ENCODE measurements at regions not wholly inside any gene's neighbourhood (a gene's known extent, or its start where the extent isn't known, plus 50 kb on each side); places are given as distances from the start of the nearest gene placed in this dataset.

DNA sequence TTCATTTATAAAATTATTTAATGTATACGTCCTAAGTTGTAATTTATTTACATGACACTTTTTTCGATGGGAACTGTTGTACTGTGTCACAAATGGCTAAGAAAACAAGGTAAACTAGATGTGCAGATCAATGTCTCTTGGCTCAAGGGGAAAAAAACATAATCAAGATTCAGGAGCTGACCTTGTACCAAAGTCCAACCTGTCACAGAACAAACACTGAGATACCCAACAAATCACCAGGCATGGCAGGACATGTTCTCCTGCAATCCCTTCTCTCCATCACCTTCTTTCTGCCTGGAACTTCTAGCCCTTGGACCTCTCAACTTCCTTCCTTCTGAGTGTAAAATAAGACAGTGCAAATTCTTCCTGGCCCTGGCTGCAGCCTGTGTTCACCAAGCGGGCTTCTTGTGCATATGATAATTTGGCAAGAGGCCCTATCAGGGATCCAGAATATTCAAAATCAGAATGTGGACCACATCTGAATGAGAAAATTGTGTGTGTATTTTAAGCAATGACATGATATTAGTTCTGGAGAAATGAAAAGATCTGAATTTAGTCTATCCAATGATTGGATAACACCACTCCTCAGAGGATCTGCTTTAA lies 445.9 kb downstream of the ZNF536 start:
- H3K9me3 ChIP-seq (ENCODE audit: insufficient read depth in 2 of 2, low read depth in 1 of 2, low read length in 1 of 2) = 0 out of 4 replicates have a peak, but pooled peaks cover 0 to 3% of the 10 kb centered on the region in 2 experiments
- H3K23me2 ChIP-seq (ENCODE audit: low read depth, low read length) = no peaks in the 10 kb centered on the region
- H3K79me2 ChIP-seq (ENCODE audit: control insufficient read depth in 1 of 2, insufficient read depth in 2 of 2, low read length in 2 of 2) = no peaks in the 10 kb centered on the region
- no peak overlapping the region for H3K4me3 ChIP-seq (ENCODE audit: extremely low read depth in 1 of 4, insufficient read depth in 2 of 4, low read depth in 3 of 4, low read length in 4 of 4)
- H2BK12ac ChIP-seq (ENCODE audit: low read depth, low read length) = no peak overlapping the region
- no peak overlapping the region for H3K9ac ChIP-seq (replicated peaks in 1 of 4; ENCODE audit: extremely low read depth in 1 of 4, low read depth in 3 of 4, low read length in 3 of 4)
- POLR2A ChIA-PET (ENCODE audit: partially characterized antibody) = no interaction called here
- no peak overlapping the region for H4K91ac ChIP-seq (replicated peaks; ENCODE audit: insufficient read length, low read length)
- H2BK20ac ChIP-seq (ENCODE audit: low read length) = no peak overlapping the region
- 90% methylated on average over 3 of the region's 3 CpGs; no CpG with 5 or more reads in 1 of the 2 experiments for WGBS, 2 experiments (ENCODE audit: extremely low coverage in 1 of 2, insufficient coverage in 1 of 2, insufficient read length in 1 of 2, insufficient replicate concordance in 2 of 2, low coverage in 1 of 2, low lambda C conversion rate in 2 of 2, missing lambda C conversion rate in 1 of 2)
- H3K14ac ChIP-seq (ENCODE audit: insufficient read length) = no peak overlapping the region
- no peaks in the 10 kb centered on the region for H4K20me1 ChIP-seq (replicated peaks in 1 of 2; ENCODE audit: control insufficient read depth in 1 of 2, insufficient read depth in 2 of 2, low read length in 2 of 2)
- H2AK5ac ChIP-seq (ENCODE audit: low read depth, low read length) = no peak overlapping the region
- no peak overlapping the region for H3K18ac ChIP-seq (ENCODE audit: extremely low read depth, low read length)
- H2BK15ac ChIP-seq (ENCODE audit: low read length) = no peak overlapping the region
- H3K4me1 ChIP-seq (replicated peaks in 1 of 4; ENCODE audit: control insufficient read depth in 3 of 4, insufficient read depth in 4 of 4, low read length in 3 of 4) = no peaks in the 10 kb centered on the region
- no peak overlapping the region for H2BK5ac ChIP-seq (ENCODE audit: low read depth, low read length)
- H3K4me2 ChIP-seq (ENCODE audit: insufficient read depth in 1 of 2, low read depth in 2 of 2, low read length in 2 of 2) = no peak overlapping the region
- H4K8ac ChIP-seq (ENCODE audit: extremely low read depth, insufficient read depth, low read length) = no peak overlapping the region
- no peak overlapping the region for H3K56ac ChIP-seq (replicated peaks; ENCODE audit: insufficient read length, low read depth, low read length)
- H2BK120ac ChIP-seq (replicated peaks; ENCODE audit: low read depth, low read length) = no peak overlapping the region
- no peak overlapping the region for H3K23ac ChIP-seq (ENCODE audit: insufficient read length)
- DNase-seq (ENCODE audit: low read depth in 1 of 2, low spot score in 2 of 2) (no peak), FAIRE-seq (no peak)
- no peak overlapping the region for H3K4ac ChIP-seq (replicated peaks; ENCODE audit: insufficient read length, low read depth, low read length)
- H2AFZ ChIP-seq (ENCODE audit: low read length) = no peak overlapping the region
- no peak overlapping the region for H3K27ac ChIP-seq (ENCODE audit: low read depth, low read length)
- no peaks in the 10 kb centered on the region for H3K27me3 ChIP-seq (replicated peaks in 1 of 4; ENCODE audit: control insufficient read depth in 3 of 4, extremely low read depth in 1 of 4, insufficient read depth in 3 of 4, low read length in 3 of 4)
- CTCF ChIA-PET (ENCODE audit: partially characterized antibody) = no interaction called here
- no peaks in the 10 kb centered on the region; the same call in 1 of the 2 replicates for H3K79me1 ChIP-seq (ENCODE audit: low read depth, low read length)
- H3K36me3 ChIP-seq (ENCODE audit: control insufficient read depth in 2 of 4, insufficient read depth in 4 of 4, low read length in 3 of 4) = no peaks in the 10 kb centered on the region
- TF ChIP-seq SP2 (IDR thresholded peaks at IDR 0.05; ENCODE audit: low read length) (no peak), JUN (IDR thresholded peaks at IDR 0.05; ENCODE audit: low read depth, low read length) (no peak), CREB1 (IDR thresholded peaks at IDR 0.05) (no peak), POLR2AphosphoS5 (IDR thresholded peaks at IDR 0.05; ENCODE audit: low read depth, low read length) (no peak), HDAC6 (IDR thresholded peaks at IDR 0.05; ENCODE audit: low read depth, low read length) (no peak), MAFK (IDR thresholded peaks at IDR 0.05; ENCODE audit: low read depth, low read length) (no peak), TAF7 (optimal IDR thresholded peaks at IDR 0.05; ENCODE audit: borderline replicate concordance, low read depth, low read length) (no peak)
- TF ChIP-seq, protein P1, sequence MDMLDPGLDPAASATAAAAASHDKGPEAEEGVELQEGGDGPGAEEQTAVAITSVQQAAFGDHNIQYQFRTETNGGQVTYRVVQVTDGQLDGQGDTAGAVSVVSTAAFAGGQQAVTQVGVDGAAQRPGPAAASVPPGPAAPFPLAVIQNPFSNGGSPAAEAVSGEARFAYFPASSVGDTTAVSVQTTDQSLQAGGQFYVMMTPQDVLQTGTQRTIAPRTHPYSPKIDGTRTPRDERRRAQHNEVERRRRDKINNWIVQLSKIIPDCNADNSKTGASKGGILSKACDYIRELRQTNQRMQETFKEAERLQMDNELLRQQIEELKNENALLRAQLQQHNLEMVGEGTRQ (IDR thresholded peaks at IDR 0.05; ENCODE audit: low read length) = no peak
- H4K5ac ChIP-seq (ENCODE audit: insufficient read length, low read depth, low read length) = no peak overlapping the region
